Parathyroid adenoma (tissue), 2 donors: ENCODE measurements at regions not wholly inside any gene's neighbourhood (a gene's known extent, or its start where the extent isn't known, plus 50 kb on each side); places are given as distances from the start of the nearest gene placed in this dataset.

Experiments
- H2AFZ ChIP-seq: fragments of 300-600 bp; sonication (generic); one replicate; pipeline ENCODE4 v1.7.0; 2017; ENCODE audit warnings: antibody characterized with exemption, mild to moderate bottlenecking
- H3K27ac ChIP-seq: fragments of 300-600 bp; sonication (generic); one replicate; pipeline ENCODE4 v1.7.0; 2017
- H3K27me3 ChIP-seq: fragments of 300-600 bp; sonication (generic); one replicate; pipeline ENCODE4 v1.7.0; 2017; ENCODE audit warnings: low read length; ENCODE audit not compliant: control insufficient read depth, insufficient read depth
- H3K36me3 ChIP-seq: fragments of 300-600 bp; sonication (generic); one replicate; pipeline ENCODE4 v1.7.0; 2017; ENCODE audit warnings: low read length; ENCODE audit not compliant: control insufficient read depth, insufficient read depth
- H3K4me1 ChIP-seq: fragments of 300-600 bp; sonication (generic); one replicate; pipeline ENCODE4 v1.7.0; 2017; ENCODE audit warnings: control low read depth
- H3K4me2 ChIP-seq: fragments of 300-600 bp; sonication (generic); one replicate; pipeline ENCODE4 v1.7.0; 2017; ENCODE audit warnings: low read length
- H3K4me3 ChIP-seq: fragments of 300-600 bp; sonication (generic); one replicate; pipeline ENCODE4 v1.7.0; 2017; ENCODE audit warnings: low read depth, low read length
- H3K79me2 ChIP-seq: fragments of 300-600 bp; sonication (generic); one replicate; pipeline ENCODE4 v1.7.0; 2017; ENCODE audit warnings: control low read depth
- H3K9ac ChIP-seq: fragments of 300-600 bp; sonication (generic); one replicate; pipeline ENCODE4 v1.7.0; 2017; ENCODE audit warnings: mild to moderate bottlenecking
- H3K9me3 ChIP-seq: fragments of 300-600 bp; sonication (generic); one replicate; pipeline ENCODE4 v1.7.0; 2017; ENCODE audit warnings: low read length; ENCODE audit not compliant: control insufficient read depth
- CTCF ChIP-seq: fragments of 300-600 bp; sonication (generic); IDR thresholded peaks from one replicate; pipeline ENCODE4 v1.7.0; 2017; ENCODE audit warnings: antibody characterized with exemption, mild to moderate bottlenecking
- donor health status: primary hyperparathyroidism.

DNA sequence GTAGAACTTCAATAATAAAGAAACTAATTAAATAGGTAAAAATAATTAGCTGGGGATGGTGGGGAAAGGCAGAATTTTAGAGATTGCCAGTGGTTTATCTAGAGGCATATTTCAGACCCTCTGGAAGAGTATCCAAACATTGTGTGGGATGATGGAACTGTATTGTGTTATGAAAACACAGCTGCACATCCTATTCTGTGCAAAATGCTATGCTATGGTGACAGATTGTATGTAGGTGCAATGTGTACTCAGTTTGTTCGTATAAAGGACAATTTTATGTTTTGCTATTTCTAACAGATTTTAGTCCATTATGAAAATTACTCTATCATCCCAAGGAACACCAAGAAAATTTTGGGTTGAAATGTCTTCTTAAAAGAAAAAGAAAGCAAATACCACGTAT is 1054.7 kb downstream of the PDHA2 start:
- no peak for TF ChIP-seq CTCF
- Histone ChIP-seq H3K9ac (no peak overlapping the region), H3K4me2 (no peak overlapping the region)

DNA sequence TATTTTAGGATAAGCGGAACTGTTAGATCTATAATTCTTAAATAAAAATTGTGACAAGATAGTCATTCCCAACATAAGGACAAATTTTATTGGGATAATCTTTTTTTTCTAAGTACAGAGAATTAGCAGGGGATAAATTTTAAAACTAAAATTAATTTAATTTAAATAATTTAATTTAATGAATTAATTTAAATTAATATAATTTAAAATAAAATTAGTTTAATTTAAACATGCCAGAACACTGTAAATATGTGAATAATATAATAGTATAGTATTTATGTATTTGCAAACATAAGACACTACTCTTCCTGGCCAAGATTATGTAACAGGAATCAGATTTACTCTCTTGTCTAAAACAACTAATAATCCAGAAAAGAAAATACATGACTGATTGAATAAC is 1055.9 kb downstream of the PDHA2 start:
- Histone ChIP-seq H3K4me2 (no peak overlapping the region), H3K36me3 (no peaks in the 10 kb centered on the region), H3K27me3 (no peaks in the 10 kb centered on the region), H3K9me3 (no peaks in the 10 kb centered on the region), H3K4me3 (no peak overlapping the region), H3K27ac (no peak overlapping the region), H2AFZ (no peak overlapping the region), H3K4me1 (no peaks in the 10 kb centered on the region), H3K9ac (no peak overlapping the region), H3K79me2 (no peaks in the 10 kb centered on the region)
- no peak for TF ChIP-seq CTCF

More for the DNA sequence above, 1054.7 kb downstream of the PDHA2 start:
- Histone ChIP-seq H2AFZ (no peak overlapping the region), H3K27me3 (no peaks in the 10 kb centered on the region), H3K9me3 (no peaks in the 10 kb centered on the region), H3K4me1 (no peaks in the 10 kb centered on the region), H3K4me3 (no peak overlapping the region), H3K36me3 (no peaks in the 10 kb centered on the region), H3K79me2 (no peaks in the 10 kb centered on the region), H3K27ac (no peak overlapping the region)

- Histone ChIP-seq H3K4me1 (no peaks in the 10 kb centered on the region), H3K27me3 (no peaks in the 10 kb centered on the region), H3K4me2 (no peak overlapping the region), H3K9me3 (no peaks in the 10 kb centered on the region), H3K4me3 (no peak overlapping the region), H3K79me2 (no peaks in the 10 kb centered on the region), H3K9ac (no peak overlapping the region), H3K36me3 (no peaks in the 10 kb centered on the region), H3K27ac (no peak overlapping the region), H2AFZ (no peak overlapping the region)
- no peak for TF ChIP-seq CTCF
These were observed 1072.8 kb downstream of the PDHA2 start for GRCh38 chr4:96912716-96913115.

DNA sequence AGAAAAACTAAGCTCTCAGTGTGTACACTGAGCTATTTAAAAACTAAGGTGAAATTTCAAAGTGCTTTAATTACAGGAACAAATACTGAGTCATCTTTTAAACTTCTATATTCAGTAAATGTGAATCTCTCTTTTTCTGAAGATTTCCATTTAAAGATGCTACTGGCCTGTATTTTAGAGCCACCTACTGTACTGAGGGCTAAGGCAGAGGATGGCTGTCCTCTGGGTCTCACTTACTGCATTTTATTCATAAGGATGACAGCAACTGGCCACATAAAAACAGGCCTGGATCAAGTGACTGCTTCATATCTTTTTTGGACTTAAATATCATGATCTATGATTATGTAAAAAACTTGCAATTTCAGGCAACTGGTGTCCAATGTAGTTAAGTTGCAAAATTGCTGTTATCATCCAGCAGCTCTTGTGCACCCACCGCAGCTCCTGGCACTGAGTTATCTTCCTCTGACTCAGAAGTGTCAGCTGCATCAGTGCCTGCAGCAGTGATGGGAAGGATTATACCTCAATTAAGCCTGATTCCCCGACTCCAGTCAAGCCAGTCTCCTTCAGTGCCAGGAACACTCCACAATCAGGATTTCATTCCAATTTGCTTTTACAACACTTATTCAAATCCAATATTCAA is 1073.7 kb downstream of the PDHA2 start:
- Histone ChIP-seq H3K27me3 (no peaks in the 10 kb centered on the region), H3K79me2 (no peaks in the 10 kb centered on the region), H3K9ac (no peak overlapping the region), H3K4me2 (no peak overlapping the region), H3K36me3 (no peaks in the 10 kb centered on the region), H3K9me3 (no peaks in the 10 kb centered on the region), H3K4me1 (no peaks in the 10 kb centered on the region), H2AFZ (no peak overlapping the region), H3K4me3 (no peak overlapping the region), H3K27ac (no peak overlapping the region)
- no peak for TF ChIP-seq CTCF

DNA sequence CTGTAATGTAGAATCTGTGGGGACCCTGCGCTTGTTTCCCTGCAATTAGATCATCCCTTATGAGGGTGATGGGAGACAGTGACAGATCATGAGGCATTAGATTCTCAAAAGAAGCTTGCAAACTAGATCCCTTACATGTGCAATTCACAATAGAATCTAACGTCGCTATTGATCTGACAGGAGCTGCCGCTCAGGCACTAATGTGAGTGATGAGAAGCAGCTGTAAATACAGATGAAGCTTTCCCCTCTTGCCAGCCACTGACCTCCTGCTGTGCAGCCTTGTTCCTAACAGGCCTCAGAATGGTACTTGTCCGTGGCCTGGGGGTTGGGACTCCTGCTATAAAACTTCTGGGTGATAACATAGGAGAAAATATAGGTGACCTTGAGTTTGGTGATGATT is 1076.8 kb downstream of the PDHA2 start:
- no peak for TF ChIP-seq CTCF
- Histone ChIP-seq H3K9me3 (no peaks in the 10 kb centered on the region), H3K79me2 (no peaks in the 10 kb centered on the region), H2AFZ (no peak overlapping the region), H3K4me2 (no peak overlapping the region), H3K9ac (no peak overlapping the region), H3K4me1 (no peaks in the 10 kb centered on the region), H3K4me3 (no peak overlapping the region), H3K27ac (no peak overlapping the region), H3K36me3 (no peaks in the 10 kb centered on the region), H3K27me3 (no peaks in the 10 kb centered on the region)
